GM12875 (cell line): ENCODE measurements at regions not wholly inside any gene's neighbourhood (a gene's known extent, or its start where the extent isn't known, plus 50 kb on each side); places are given as distances from the start of the nearest gene placed in this dataset.

ENCODE experiments used
- H3K4me3 ChIP-seq: one replicate; pipeline ENCODE4 v1.5.1; 2011; ENCODE audit warnings: low read depth, low read length, control low read depth
- TF ChIP-seq, protein P1 (sequence below): IDR thresholded peaks from 2 replicates; pipeline ENCODE4 v1.5.1; 2011; ENCODE audit warnings: low read depth, mild to moderate bottlenecking, control low read depth, inconsistent platforms, low read length, moderate library complexity, borderline replicate concordance; ENCODE audit not compliant: insufficient read depth

DNA sequence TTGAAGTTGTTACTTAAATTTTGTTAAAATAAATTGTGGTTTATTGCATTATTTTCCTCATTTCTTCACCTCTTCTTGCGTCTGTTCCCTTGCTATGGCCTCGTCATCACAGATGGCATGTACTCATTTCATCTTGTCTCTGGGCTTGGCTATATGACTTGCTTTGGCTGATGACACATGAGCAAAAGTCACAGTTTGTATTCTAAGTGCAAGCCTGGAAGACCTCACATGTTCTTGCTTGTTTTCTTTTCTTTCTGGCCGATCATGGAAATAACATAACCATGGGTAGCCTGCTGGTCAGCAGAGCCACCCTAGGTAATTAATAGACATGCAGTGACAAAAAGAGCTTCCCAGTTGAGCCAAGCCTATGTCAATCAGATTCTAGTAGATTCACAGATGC is 527.9 kb downstream of the SPRY1 start:
- no peak overlapping the region for H3K4me3 ChIP-seq
- TF ChIP-seq, protein P1, sequence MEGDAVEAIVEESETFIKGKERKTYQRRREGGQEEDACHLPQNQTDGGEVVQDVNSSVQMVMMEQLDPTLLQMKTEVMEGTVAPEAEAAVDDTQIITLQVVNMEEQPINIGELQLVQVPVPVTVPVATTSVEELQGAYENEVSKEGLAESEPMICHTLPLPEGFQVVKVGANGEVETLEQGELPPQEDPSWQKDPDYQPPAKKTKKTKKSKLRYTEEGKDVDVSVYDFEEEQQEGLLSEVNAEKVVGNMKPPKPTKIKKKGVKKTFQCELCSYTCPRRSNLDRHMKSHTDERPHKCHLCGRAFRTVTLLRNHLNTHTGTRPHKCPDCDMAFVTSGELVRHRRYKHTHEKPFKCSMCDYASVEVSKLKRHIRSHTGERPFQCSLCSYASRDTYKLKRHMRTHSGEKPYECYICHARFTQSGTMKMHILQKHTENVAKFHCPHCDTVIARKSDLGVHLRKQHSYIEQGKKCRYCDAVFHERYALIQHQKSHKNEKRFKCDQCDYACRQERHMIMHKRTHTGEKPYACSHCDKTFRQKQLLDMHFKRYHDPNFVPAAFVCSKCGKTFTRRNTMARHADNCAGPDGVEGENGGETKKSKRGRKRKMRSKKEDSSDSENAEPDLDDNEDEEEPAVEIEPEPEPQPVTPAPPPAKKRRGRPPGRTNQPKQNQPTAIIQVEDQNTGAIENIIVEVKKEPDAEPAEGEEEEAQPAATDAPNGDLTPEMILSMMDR = no peak

DNA sequence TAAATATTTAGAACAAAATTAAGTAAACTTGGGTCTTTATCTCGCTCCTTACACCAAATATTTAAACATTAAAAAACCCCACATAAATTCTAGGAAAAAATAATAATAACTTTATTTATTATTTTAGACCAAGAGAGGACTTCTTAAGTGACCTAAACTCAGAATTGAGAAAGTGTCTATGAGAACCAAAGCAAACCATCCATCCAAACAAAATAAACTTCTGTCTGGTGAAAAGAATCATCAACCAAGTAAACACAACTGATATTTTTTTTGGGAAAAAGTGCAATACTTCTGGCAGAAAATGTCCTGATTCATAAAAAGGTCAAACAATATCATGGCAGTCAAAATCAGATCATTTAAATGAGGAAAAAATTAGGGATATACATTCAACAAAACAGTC is 533.0 kb downstream of the SPRY1 start:
- no peak overlapping the region for H3K4me3 ChIP-seq

DNA sequence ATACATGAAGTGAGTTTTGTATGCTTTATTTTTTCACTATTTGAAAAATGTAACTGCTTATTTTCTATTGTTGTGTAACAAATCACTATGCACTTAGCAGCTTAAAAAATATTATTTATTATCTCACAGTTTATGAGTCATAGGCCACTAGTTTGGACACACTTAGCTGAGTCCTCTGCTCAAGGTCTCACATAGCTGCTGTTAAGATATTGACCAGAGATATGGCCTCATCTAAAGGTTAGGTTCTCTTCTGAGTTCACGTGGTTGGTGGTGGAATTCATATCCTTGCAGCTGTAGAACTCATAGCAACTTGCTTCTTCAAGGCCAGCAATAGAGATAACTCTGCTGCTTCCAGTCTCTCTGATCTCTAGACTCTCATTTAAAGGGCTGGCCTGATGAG is 534.4 kb downstream of the SPRY1 start:
- TF ChIP-seq, protein P1 = no peak

More for the DNA sequence above, 533.0 kb downstream of the SPRY1 start:
- TF ChIP-seq, protein P1 = no peak

GRCh38 chr4:123934096-123934495 is 537.5 kb downstream of the SPRY1 start:
- TF ChIP-seq, protein P1 = no peak
- H3K4me3 ChIP-seq = no peak overlapping the region

More for the DNA sequence above, 534.4 kb downstream of the SPRY1 start:
- H3K4me3 ChIP-seq = no peak overlapping the region

GRCh38 chr4:123936621-123937043 is 540.0 kb downstream of the SPRY1 start:
- H3K4me3 ChIP-seq = no peak overlapping the region
- TF ChIP-seq, protein P1 = no peak

- TF ChIP-seq, protein P1 = no peak
- H3K4me3 ChIP-seq = no peak overlapping the region
These were observed 541.0 kb downstream of the SPRY1 start for GRCh38 chr4:123937581-123937980.

DNA sequence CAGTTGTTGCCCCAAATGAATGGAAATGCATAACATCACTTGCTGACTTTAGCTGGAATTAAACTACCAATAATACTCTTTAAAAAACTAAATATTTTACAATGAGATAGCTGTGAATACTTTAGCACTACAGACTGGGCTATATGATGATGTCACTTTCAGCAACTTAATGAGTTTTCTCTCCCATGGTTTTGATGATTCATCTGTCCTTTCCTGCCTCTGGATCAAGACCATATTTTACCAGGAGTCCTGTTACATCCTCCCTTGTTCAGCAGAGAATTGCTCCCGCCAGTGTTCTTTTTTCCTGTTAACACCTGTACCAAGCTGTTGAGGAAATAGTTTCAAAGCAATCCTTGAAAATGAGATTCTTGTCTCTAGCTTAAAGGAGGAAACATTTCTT is 543.0 kb downstream of the SPRY1 start:
- H3K4me3 ChIP-seq = no peak overlapping the region
- TF ChIP-seq, protein P1 = no peak
